Panc1 (cell line): ENCODE measurements at regions not wholly inside any gene's neighbourhood (a gene's known extent, or its start where the extent isn't known, plus 50 kb on each side); places are given as distances from the start of the nearest gene placed in this dataset.

Experiments
- ATAC-seq: fragments of 200-7000 bp; cut with Tn5 transposase; 2 replicates; pipeline ENCODE4 v1.9.1; 2020; ENCODE audit warnings: mild to moderate bottlenecking, moderate library complexity
- BruUV-seq: library from RNA; stranded (reverse); fragments of 400-500 nt; replicated peaks from 2 replicates; lab custom pipeline; 2021; lab: Mats Ljungman, UMichigan
- CTCF ChIA-PET: fragments of 300-600 bp; sonication (Branson Sonifier 250); formaldehyde crosslinking; loops from one replicate; lab custom pipeline; 2022; ENCODE audit warnings: antibody characterized with exemption; lab: Charles Lee
- POLR2A ChIA-PET: fragments of 300-600 bp; sonication (Branson Sonifier 250); formaldehyde crosslinking; loops from one replicate; lab custom pipeline; 2022; ENCODE audit warnings: antibody characterized with exemption; lab: Charles Lee
- DNase-seq: peaks from one replicate; pipeline ENCODE4 v3.0.0-alpha.2; 2010; ENCODE audit warnings: low read depth, low spot score
- H3K27ac ChIP-seq: 2 replicates; pipeline ENCODE4 v1.5.1; 2011; ENCODE audit warnings: mild to moderate bottlenecking, low read length, inconsistent platforms
- H3K27me3 ChIP-seq: fragments of 200-500 bp; sonication (Bioruptor generic); 2 replicates; pipeline ENCODE4 v1.6.0; 2014; ENCODE audit warnings: low read length, inconsistent platforms; ENCODE audit not compliant: control insufficient read depth, insufficient read depth
- H3K36me3 ChIP-seq: fragments of 200-500 bp; sonication (Bioruptor generic); 2 replicates; pipeline ENCODE4 v1.5.1; 2014; ENCODE audit warnings: inconsistent platforms, mild to moderate bottlenecking, low read length, moderate library complexity; ENCODE audit not compliant: control insufficient read depth, insufficient read depth
- H3K4me1 ChIP-seq: 2 replicates; pipeline ENCODE4 v1.5.1; 2011; ENCODE audit warnings: inconsistent platforms, mild to moderate bottlenecking, low read length, moderate library complexity; ENCODE audit not compliant: control insufficient read depth, insufficient read depth
- H3K4me3 ChIP-seq, 2 experiments: 2 replicates each; pipeline ENCODE4 v1.5.1; 2011 to 2012; ENCODE audit warnings: low read depth in 2 of 2, low read length in 2 of 2, mild to moderate bottlenecking in 2 of 2, inconsistent platforms in 1 of 2, moderate library complexity in 1 of 2
- H3K9me3 ChIP-seq: fragments of 200-500 bp; sonication (Bioruptor generic); 2 replicates; pipeline ENCODE4 v1.5.1; 2014; ENCODE audit warnings: low read depth, mild to moderate bottlenecking, inconsistent platforms, low read length, moderate library complexity; ENCODE audit not compliant: control insufficient read depth, insufficient read depth
- CTCF ChIP-seq: fragments of 450-650 bp; IDR thresholded peaks from 2 replicates; pipeline ENCODE4 v1.5.1; 2017; ENCODE audit warnings: mild to moderate bottlenecking
- POLR2AphosphoS5 ChIP-seq: IDR thresholded peaks from 2 replicates; pipeline ENCODE4 v1.6.1; 2012; ENCODE audit warnings: mild to moderate bottlenecking, low read depth, low read length, moderate library complexity
- REST ChIP-seq, 2 experiments: IDR thresholded peaks; 2 replicates each; pipeline ENCODE4 v1.6.1; 2011 to 2012; ENCODE audit warnings: low read depth in 2 of 2, control low read depth in 1 of 2, low read length in 1 of 2, mild to moderate bottlenecking in 1 of 2, moderate library complexity in 1 of 2; ENCODE audit not compliant: insufficient read depth in 1 of 2
- SIN3A ChIP-seq: IDR thresholded peaks from 2 replicates; pipeline ENCODE4 v1.6.1; 2012; ENCODE audit warnings: low read depth, mild to moderate bottlenecking, low read length, moderate library complexity, borderline replicate concordance; ENCODE audit not compliant: insufficient read depth
- TCF7L2 ChIP-seq: IDR thresholded peaks from 2 replicates; pipeline ENCODE4 v1.6.1; 2011; ENCODE audit warnings: mild to moderate bottlenecking, low read depth, low read length, inconsistent platforms
- in situ Hi-C: cut with HindIII; loops from 2 replicates; pipeline ENCODE4 v1.10.0; 2016; ENCODE audit warnings: low sequenced_read_pairs, low pct_unique_long_range_greater_than_20kb
- intact Hi-C: fragments of 100-400 bp; cut with micrococcal nuclease; formaldehyde crosslinking; loops from one replicate; pipeline ENCODE4 v1.10.0; 2022; ENCODE audit not compliant: unreplicated experiment

DNA sequence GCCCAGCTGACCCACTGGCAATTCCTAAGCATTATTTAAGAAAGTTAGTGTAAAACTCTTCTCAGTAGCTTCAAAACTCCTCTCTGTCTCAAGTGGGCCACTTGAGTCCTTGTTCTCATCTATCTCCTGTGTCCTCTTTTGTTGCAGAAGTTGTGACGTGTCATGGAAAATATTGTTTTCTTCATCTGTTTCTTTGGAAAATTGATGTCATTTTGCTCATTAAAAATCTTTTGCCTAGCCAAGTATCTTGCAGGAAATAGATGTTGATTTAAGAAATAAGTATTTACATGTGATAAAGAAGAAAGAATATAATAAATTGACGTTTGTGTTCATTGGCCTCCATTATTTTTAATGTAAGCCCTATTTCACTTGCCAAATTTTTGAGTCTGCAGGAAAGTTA, 1158.4 kb upstream of the SEMA6A start:
- Histone ChIP-seq H3K27ac (no peak overlapping the region), H3K27me3 (no peaks in the 10 kb centered on the region), H3K36me3 (no peaks in the 10 kb centered on the region), H3K4me3 (no peak overlapping the region), H3K9me3 (no peaks in the 10 kb centered on the region), H3K4me1 (no peaks in the 10 kb centered on the region)
- in situ Hi-C loops (no loop called here), intact Hi-C loops (no loop called here)
- POLR2A ChIA-PET = no interaction called here
- no TSS peak for BruUV-seq
- CTCF ChIA-PET = no interaction called here
- ATAC-seq (no peak), DNase-seq (no peak)
- TF ChIP-seq SIN3A (no peak), TCF7L2 (no peak), CTCF (no peak), REST (IDR thresholded peaks at IDR 0.05; ENCODE audit: insufficient read depth in 1 of 2, low read depth in 2 of 2, low read length in 1 of 2) (no peak), POLR2AphosphoS5 (no peak)

GRCh38 chr5:117732264-117732663, 1157.6 kb upstream of the SEMA6A start:
- no peaks in the 10 kb centered on the region for H3K36me3 ChIP-seq
- H3K27ac ChIP-seq = no peak overlapping the region
- ATAC-seq (no peak), DNase-seq (no peak)
- H3K4me1 ChIP-seq = no peaks in the 10 kb centered on the region
- no TSS peak for BruUV-seq
- CTCF ChIA-PET = no interaction called here
- no peaks in the 10 kb centered on the region for H3K27me3 ChIP-seq
- H3K9me3 ChIP-seq = no peaks in the 10 kb centered on the region
- H3K4me3 ChIP-seq = no peak overlapping the region
- in situ Hi-C loops (no loop called here), intact Hi-C loops (no loop called here)
- POLR2A ChIA-PET = no interaction called here
- TF ChIP-seq REST (IDR thresholded peaks at IDR 0.05; ENCODE audit: insufficient read depth in 1 of 2, low read depth in 2 of 2, low read length in 1 of 2) (no peak), TCF7L2 (no peak), POLR2AphosphoS5 (no peak), SIN3A (no peak), CTCF (no peak)
